ENCODE measurements at regions not wholly inside any gene's neighbourhood (a gene's known extent, or its start where the extent isn't known, plus 50 kb on each side); places are given as distances from the start of the nearest gene placed in this dataset.

GRCh38 chr17:6212766-6213165 is 142.6 kb downstream of the WSCD1 start:
- TF ChIP-seq POLR2AphosphoS5 (IDR thresholded peaks at IDR 0.05) (no peak), CTCF (IDR thresholded peaks at IDR 0.05) (no peak)
